Pulmonary artery endothelial cell (primary cell): ENCODE measurements at regions not wholly inside any gene's neighbourhood (a gene's known extent, or its start where the extent isn't known, plus 50 kb on each side); places are given as distances from the start of the nearest gene placed in this dataset.
"Not testable (repeated sequence)": the region's sequence is repeated elsewhere in the genome, so short reads cannot be mapped to it uniquely, and the experiment has no call there.

Source experiments
- DNase-seq: peaks from one replicate; pipeline ENCODE4 v3.0.0-alpha.2; 2011; ENCODE audit warnings: low read depth, low spot score

GRCh38 chr15:89026167-89026566 is 62.1 kb upstream of the ABHD2 start:
- no peak for DNase-seq

GRCh38 chr15:89028036-89028435 is 60.2 kb upstream of the ABHD2 start:
- no peak for DNase-seq

GRCh38 chr15:89030311-89030710 is 57.9 kb upstream of the ABHD2 start:
- DNase-seq = no peak

GRCh38 chr15:89031637-89032285 is 56.5 kb upstream of the ABHD2 start:
- not testable (repeated sequence) for DNase-seq

GRCh38 chr15:89034305-89034704 is 54.0 kb upstream of the ABHD2 start:
- DNase-seq = no peak

- no peak for DNase-seq
These were observed 53.1 kb upstream of the ABHD2 start for GRCh38 chr15:89035150-89035549.

GRCh38 chr15:89035658-89036057 is 52.6 kb upstream of the ABHD2 start:
- DNase-seq = no peak

GRCh38 chr15:89038146-89038545 is 50.1 kb upstream of the ABHD2 start:
- DNase-seq = no peak
